K562 (cell line): ENCODE measurements at regions not wholly inside any gene's neighbourhood (a gene's known extent, or its start where the extent isn't known, plus 50 kb on each side); places are given as distances from the start of the nearest gene placed in this dataset.

Source experiments
- BACH1 ChIP-seq: fragments of 200-800 bp; sonication (Bioruptor generic); IDR thresholded peaks from 2 replicates; pipeline ENCODE4 v1.6.1; 2016; ENCODE audit warnings: missing genetic modification characterization, missing compliant biosample characterization
- FOXJ2 ChIP-seq: fragments of 200-800 bp; sonication (Bioruptor generic); IDR thresholded peaks from 2 replicates; pipeline ENCODE4 v1.6.1; 2016; ENCODE audit warnings: missing genetic modification characterization, missing compliant biosample characterization
- HDAC3 ChIP-seq: fragments of 450-650 bp; IDR thresholded peaks from 2 replicates; pipeline ENCODE4 v1.6.1; 2018; ENCODE audit warnings: borderline replicate concordance, mild to moderate bottlenecking, moderate library complexity; ENCODE audit not compliant: partially characterized antibody
- LEF1 ChIP-seq: fragments of 450-650 bp; IDR thresholded peaks from 2 replicates; pipeline ENCODE4 v1.6.1; 2016; ENCODE audit warnings: mild to moderate bottlenecking
- MAFG ChIP-seq: fragments of 450-650 bp; conservative IDR thresholded peaks from 2 replicates; pipeline ENCODE4 v1.6.1; 2016; ENCODE audit warnings: missing genetic modification characterization, missing compliant biosample characterization
- MAZ ChIP-seq, 2 experiments: fragments of 450-650 bp in 1 of 2; sonication (generic) in 1 of 2; formaldehyde crosslinking; IDR thresholded peaks in 1 of 2; conservative IDR thresholded peaks in 1 of 2; 2 replicates each; pipeline versions ENCODE4 v1.4.0 to v1.5.0; 2020; ENCODE audit warnings: mild to moderate bottlenecking in 1 of 2, missing genetic modification reagents in 1 of 2
- RAD51 ChIP-seq: fragments of 450-650 bp; IDR thresholded peaks from 2 replicates; pipeline ENCODE4 v1.7.1; 2016; ENCODE audit warnings: low read depth, mild to moderate bottlenecking, borderline replicate concordance
- SOX6 ChIP-seq: fragments of 450-650 bp; IDR thresholded peaks from 2 replicates; pipeline ENCODE4 v1.6.1; 2014; ENCODE audit warnings: mild to moderate bottlenecking
- TAL1 ChIP-seq: fragments of 450-650 bp; IDR thresholded peaks from 2 replicates; pipeline ENCODE4 v1.6.1; 2016; ENCODE audit warnings: mild to moderate bottlenecking
- ZBED1 ChIP-seq: IDR thresholded peaks from 2 replicates; pipeline ENCODE4 v1.6.1; 2014
- ZNF395 ChIP-seq: fragments of 200-800 bp; sonication (Bioruptor generic); IDR thresholded peaks from 2 replicates; pipeline ENCODE4 v1.6.1; 2017; ENCODE audit warnings: missing genetic modification characterization, missing compliant biosample characterization
- ZNF639 ChIP-seq, 2 experiments: fragments of 200-800 bp in 1 of 2; sonication (Bioruptor generic) in 1 of 2; sonication (generic) in 1 of 2; formaldehyde crosslinking in 1 of 2; IDR thresholded peaks in 1 of 2; conservative IDR thresholded peaks in 1 of 2; 2 replicates each; pipeline versions ENCODE4 v1.5.0 to v1.6.1; 2016 to 2020; ENCODE audit warnings: missing compliant biosample characterization in 1 of 2, missing genetic modification characterization in 1 of 2, missing genetic modification reagents in 1 of 2
- TF ChIP-seq, protein P1 (sequence below): fragments of 450-650 bp; IDR thresholded peaks from 2 replicates; pipeline ENCODE4 v1.6.1; 2016; ENCODE audit warnings: mild to moderate bottlenecking
- TF ChIP-seq, protein P2 (sequence below), 2 experiments: fragments of 450-650 bp in 1 of 2; sonication (generic) in 1 of 2; formaldehyde crosslinking in 1 of 2; IDR thresholded peaks in 1 of 2; conservative IDR thresholded peaks in 1 of 2; 2 replicates each; pipeline versions ENCODE4 v1.6.1 to v1.8.1; 2016 to 2023; ENCODE audit warnings: mild to moderate bottlenecking in 2 of 2, moderate library complexity in 2 of 2, inconsistent platforms in 1 of 2, missing genetic modification reagents in 1 of 2
- TF ChIP-seq, protein P3 (sequence below): sonication (generic); formaldehyde crosslinking; IDR thresholded peaks from 2 replicates; pipeline ENCODE4 v1.8.0; 2023; ENCODE audit warnings: mild to moderate bottlenecking, missing genetic modification reagents
- TF ChIP-seq, protein P4 (sequence below): sonication (generic); formaldehyde crosslinking; IDR thresholded peaks from 2 replicates; pipeline ENCODE4 v1.9.0; 2022; ENCODE audit warnings: mild to moderate bottlenecking, missing genetic modification reagents

GRCh38 chr6:27633221-27633688 lies 160.3 kb upstream of the ZNF184 start (continued):
- 0 out of 4 replicates have a peak, but pooled peaks of 1 of the 2 experiments have one; percentile 20 for TF ChIP-seq ZNF639 (CRISPR knock-in tag; conservative IDR thresholded peaks at IDR 0.05 in 1 of 2, IDR thresholded peaks at IDR 0.05 in 1 of 2)
- TF ChIP-seq ZBED1: 0 out of 2 replicates have a peak, but pooled peaks have one; percentile 44
- TF ChIP-seq BACH1 (tag): peak; percentile 33; the same call in 1 of the 2 replicates
- TF ChIP-seq MAFG (tag): peak; percentile 37; the same call in 1 of the 2 replicates
- TF ChIP-seq RAD51: peak; percentile 75
- TF ChIP-seq ZNF395 (CRISPR knock-in tag): peak; percentile 53; the same call in 1 of the 2 replicates
- TF ChIP-seq, protein P1, sequence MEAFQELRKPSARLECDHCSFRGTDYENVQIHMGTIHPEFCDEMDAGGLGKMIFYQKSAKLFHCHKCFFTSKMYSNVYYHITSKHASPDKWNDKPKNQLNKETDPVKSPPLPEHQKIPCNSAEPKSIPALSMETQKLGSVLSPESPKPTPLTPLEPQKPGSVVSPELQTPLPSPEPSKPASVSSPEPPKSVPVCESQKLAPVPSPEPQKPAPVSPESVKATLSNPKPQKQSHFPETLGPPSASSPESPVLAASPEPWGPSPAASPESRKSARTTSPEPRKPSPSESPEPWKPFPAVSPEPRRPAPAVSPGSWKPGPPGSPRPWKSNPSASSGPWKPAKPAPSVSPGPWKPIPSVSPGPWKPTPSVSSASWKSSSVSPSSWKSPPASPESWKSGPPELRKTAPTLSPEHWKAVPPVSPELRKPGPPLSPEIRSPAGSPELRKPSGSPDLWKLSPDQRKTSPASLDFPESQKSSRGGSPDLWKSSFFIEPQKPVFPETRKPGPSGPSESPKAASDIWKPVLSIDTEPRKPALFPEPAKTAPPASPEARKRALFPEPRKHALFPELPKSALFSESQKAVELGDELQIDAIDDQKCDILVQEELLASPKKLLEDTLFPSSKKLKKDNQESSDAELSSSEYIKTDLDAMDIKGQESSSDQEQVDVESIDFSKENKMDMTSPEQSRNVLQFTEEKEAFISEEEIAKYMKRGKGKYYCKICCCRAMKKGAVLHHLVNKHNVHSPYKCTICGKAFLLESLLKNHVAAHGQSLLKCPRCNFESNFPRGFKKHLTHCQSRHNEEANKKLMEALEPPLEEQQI: peak; percentile 91
- peak; percentile 50 for TF ChIP-seq FOXJ2 (tag)
- TF ChIP-seq SOX6: peak; percentile 87
- TF ChIP-seq, protein P2, sequence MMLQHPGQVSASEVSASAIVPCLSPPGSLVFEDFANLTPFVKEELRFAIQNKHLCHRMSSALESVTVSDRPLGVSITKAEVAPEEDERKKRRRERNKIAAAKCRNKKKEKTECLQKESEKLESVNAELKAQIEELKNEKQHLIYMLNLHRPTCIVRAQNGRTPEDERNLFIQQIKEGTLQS (IDR thresholded peaks at IDR 0.05): peak; percentile 97
- TF ChIP-seq, protein P2 (CRISPR knock-in tag; conservative IDR thresholded peaks at IDR 0.05): peak; percentile 80; the same call in 1 of the 2 replicates
- TF ChIP-seq LEF1: peak; percentile 80
- peak; percentile 62 for TF ChIP-seq HDAC3
- peak; percentile 83 for TF ChIP-seq TAL1
- TF ChIP-seq, protein P3, sequence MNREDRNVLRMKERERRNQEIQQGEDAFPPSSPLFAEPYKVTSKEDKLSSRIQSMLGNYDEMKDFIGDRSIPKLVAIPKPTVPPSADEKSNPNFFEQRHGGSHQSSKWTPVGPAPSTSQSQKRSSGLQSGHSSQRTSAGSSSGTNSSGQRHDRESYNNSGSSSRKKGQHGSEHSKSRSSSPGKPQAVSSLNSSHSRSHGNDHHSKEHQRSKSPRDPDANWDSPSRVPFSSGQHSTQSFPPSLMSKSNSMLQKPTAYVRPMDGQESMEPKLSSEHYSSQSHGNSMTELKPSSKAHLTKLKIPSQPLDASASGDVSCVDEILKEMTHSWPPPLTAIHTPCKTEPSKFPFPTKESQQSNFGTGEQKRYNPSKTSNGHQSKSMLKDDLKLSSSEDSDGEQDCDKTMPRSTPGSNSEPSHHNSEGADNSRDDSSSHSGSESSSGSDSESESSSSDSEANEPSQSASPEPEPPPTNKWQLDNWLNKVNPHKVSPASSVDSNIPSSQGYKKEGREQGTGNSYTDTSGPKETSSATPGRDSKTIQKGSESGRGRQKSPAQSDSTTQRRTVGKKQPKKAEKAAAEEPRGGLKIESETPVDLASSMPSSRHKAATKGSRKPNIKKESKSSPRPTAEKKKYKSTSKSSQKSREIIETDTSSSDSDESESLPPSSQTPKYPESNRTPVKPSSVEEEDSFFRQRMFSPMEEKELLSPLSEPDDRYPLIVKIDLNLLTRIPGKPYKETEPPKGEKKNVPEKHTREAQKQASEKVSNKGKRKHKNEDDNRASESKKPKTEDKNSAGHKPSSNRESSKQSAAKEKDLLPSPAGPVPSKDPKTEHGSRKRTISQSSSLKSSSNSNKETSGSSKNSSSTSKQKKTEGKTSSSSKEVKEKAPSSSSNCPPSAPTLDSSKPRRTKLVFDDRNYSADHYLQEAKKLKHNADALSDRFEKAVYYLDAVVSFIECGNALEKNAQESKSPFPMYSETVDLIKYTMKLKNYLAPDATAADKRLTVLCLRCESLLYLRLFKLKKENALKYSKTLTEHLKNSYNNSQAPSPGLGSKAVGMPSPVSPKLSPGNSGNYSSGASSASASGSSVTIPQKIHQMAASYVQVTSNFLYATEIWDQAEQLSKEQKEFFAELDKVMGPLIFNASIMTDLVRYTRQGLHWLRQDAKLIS (CRISPR knock-in tag): peak; percentile 50; the same call in 1 of the 2 replicates
- peak; percentile 74 to 86; a peak in 3 of 4 replicates for TF ChIP-seq MAZ (CRISPR knock-in tag; conservative IDR thresholded peaks at IDR 0.05 in 1 of 2, IDR thresholded peaks at IDR 0.05 in 1 of 2)
- TF ChIP-seq, protein P4, sequence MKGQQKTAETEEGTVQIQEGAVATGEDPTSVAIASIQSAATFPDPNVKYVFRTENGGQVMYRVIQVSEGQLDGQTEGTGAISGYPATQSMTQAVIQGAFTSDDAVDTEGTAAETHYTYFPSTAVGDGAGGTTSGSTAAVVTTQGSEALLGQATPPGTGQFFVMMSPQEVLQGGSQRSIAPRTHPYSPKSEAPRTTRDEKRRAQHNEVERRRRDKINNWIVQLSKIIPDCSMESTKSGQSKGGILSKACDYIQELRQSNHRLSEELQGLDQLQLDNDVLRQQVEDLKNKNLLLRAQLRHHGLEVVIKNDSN (CRISPR knock-in tag): peak; percentile 75
